SK-N-SH (cell line): ENCODE measurements at regions not wholly inside any gene's neighbourhood (a gene's known extent, or its start where the extent isn't known, plus 50 kb on each side); places are given as distances from the start of the nearest gene placed in this dataset.

ENCODE experiments used
- EP300 ChIP-seq, 2 experiments: IDR thresholded peaks; 2 replicates each; pipeline versions ENCODE4 v1.4.0 to v1.6.1; 2012; ENCODE audit warnings: borderline replicate concordance in 1 of 2, low read depth in 1 of 2, low read length in 1 of 2
- MXI1 ChIP-seq: IDR thresholded peaks from 2 replicates; pipeline ENCODE4 v1.6.1; 2012; ENCODE audit warnings: mild to moderate bottlenecking, low read depth, low read length, improper control_type of control experiment
- NFIC ChIP-seq: IDR thresholded peaks from 2 replicates; pipeline ENCODE4 v1.4.0; 2012; ENCODE audit warnings: borderline replicate concordance
- POLR2AphosphoS5 ChIP-seq: IDR thresholded peaks from 2 replicates; pipeline ENCODE4 v1.6.1; 2012; ENCODE audit warnings: low read depth, low read length
- TF ChIP-seq, protein P1 (sequence below): fragments of 200-600 bp; sonication (generic); IDR thresholded peaks from 2 replicates; pipeline ENCODE4 v1.6.1; 2017; ENCODE audit warnings: antibody characterized with exemption, mild to moderate bottlenecking, moderate library complexity
- TF ChIP-seq, protein P2 (sequence below): IDR thresholded peaks from 2 replicates; pipeline ENCODE4 v1.6.1; 2012; ENCODE audit warnings: mild to moderate bottlenecking, low read depth, low read length, moderate library complexity

GRCh38 chr22:19636696-19637407, 77.5 kb upstream of the SEPTIN5 start:
- no peak for TF ChIP-seq EP300 (IDR thresholded peaks at IDR 0.05; ENCODE audit: borderline replicate concordance in 1 of 2, low read depth in 1 of 2, low read length in 1 of 2)
- TF ChIP-seq, protein P1, sequence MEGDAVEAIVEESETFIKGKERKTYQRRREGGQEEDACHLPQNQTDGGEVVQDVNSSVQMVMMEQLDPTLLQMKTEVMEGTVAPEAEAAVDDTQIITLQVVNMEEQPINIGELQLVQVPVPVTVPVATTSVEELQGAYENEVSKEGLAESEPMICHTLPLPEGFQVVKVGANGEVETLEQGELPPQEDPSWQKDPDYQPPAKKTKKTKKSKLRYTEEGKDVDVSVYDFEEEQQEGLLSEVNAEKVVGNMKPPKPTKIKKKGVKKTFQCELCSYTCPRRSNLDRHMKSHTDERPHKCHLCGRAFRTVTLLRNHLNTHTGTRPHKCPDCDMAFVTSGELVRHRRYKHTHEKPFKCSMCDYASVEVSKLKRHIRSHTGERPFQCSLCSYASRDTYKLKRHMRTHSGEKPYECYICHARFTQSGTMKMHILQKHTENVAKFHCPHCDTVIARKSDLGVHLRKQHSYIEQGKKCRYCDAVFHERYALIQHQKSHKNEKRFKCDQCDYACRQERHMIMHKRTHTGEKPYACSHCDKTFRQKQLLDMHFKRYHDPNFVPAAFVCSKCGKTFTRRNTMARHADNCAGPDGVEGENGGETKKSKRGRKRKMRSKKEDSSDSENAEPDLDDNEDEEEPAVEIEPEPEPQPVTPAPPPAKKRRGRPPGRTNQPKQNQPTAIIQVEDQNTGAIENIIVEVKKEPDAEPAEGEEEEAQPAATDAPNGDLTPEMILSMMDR, result no peak
- no peak for TF ChIP-seq NFIC
- TF ChIP-seq, protein P2, sequence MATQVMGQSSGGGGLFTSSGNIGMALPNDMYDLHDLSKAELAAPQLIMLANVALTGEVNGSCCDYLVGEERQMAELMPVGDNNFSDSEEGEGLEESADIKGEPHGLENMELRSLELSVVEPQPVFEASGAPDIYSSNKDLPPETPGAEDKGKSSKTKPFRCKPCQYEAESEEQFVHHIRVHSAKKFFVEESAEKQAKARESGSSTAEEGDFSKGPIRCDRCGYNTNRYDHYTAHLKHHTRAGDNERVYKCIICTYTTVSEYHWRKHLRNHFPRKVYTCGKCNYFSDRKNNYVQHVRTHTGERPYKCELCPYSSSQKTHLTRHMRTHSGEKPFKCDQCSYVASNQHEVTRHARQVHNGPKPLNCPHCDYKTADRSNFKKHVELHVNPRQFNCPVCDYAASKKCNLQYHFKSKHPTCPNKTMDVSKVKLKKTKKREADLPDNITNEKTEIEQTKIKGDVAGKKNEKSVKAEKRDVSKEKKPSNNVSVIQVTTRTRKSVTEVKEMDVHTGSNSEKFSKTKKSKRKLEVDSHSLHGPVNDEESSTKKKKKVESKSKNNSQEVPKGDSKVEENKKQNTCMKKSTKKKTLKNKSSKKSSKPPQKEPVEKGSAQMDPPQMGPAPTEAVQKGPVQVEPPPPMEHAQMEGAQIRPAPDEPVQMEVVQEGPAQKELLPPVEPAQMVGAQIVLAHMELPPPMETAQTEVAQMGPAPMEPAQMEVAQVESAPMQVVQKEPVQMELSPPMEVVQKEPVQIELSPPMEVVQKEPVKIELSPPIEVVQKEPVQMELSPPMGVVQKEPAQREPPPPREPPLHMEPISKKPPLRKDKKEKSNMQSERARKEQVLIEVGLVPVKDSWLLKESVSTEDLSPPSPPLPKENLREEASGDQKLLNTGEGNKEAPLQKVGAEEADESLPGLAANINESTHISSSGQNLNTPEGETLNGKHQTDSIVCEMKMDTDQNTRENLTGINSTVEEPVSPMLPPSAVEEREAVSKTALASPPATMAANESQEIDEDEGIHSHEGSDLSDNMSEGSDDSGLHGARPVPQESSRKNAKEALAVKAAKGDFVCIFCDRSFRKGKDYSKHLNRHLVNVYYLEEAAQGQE, result no peak
- TF ChIP-seq MXI1, result no peak
- TF ChIP-seq POLR2AphosphoS5, result no peak
